ENCODE measurements at regions not wholly inside any gene's neighbourhood (a gene's known extent, or its start where the extent isn't known, plus 50 kb on each side); places are given as distances from the start of the nearest gene placed in this dataset.

GRCh38 chr21:24824209-24824608 is 783.1 kb downstream of the MRPL39 start:
- TF ChIP-seq CTCF (IDR thresholded peaks at IDR 0.05; ENCODE audit: low read depth, low read length): no peak
- DNase-seq (ENCODE audit: extremely low read depth, low read depth): no peak

GRCh38 chr21:24823247-24823646 is 784.0 kb downstream of the MRPL39 start:
- no peak for TF ChIP-seq CTCF (IDR thresholded peaks at IDR 0.05; ENCODE audit: low read depth, low read length)
- no peak for DNase-seq (ENCODE audit: extremely low read depth, low read depth)

- no peak for TF ChIP-seq CTCF (IDR thresholded peaks at IDR 0.05; ENCODE audit: low read depth, low read length)
- no peak for DNase-seq (ENCODE audit: extremely low read depth, low read depth)
Measured at GRCh38 chr21:24785033-24785432, 822.2 kb downstream of the MRPL39 start.

GRCh38 chr21:24781146-24781545 is 826.1 kb downstream of the MRPL39 start:
- TF ChIP-seq CTCF (IDR thresholded peaks at IDR 0.05; ENCODE audit: low read depth, low read length): no peak

GRCh38 chr21:24759348-24760075 is 847.8 kb downstream of the MRPL39 start:
- no peak for DNase-seq (ENCODE audit: extremely low read depth, low read depth)

More at GRCh38 chr21:24781146-24781545, 826.1 kb downstream of the MRPL39 start:
- DNase-seq (ENCODE audit: extremely low read depth, low read depth): no peak

GRCh38 chr21:24738063-24738462 is 869.2 kb downstream of the MRPL39 start:
- no peak for TF ChIP-seq CTCF (IDR thresholded peaks at IDR 0.05; ENCODE audit: low read depth, low read length)
- DNase-seq (ENCODE audit: extremely low read depth, low read depth): no peak

More at GRCh38 chr21:24759348-24760075, 847.8 kb downstream of the MRPL39 start:
- TF ChIP-seq CTCF (IDR thresholded peaks at IDR 0.05; ENCODE audit: low read depth, low read length): no peak

GRCh38 chr21:24737296-24737850 is 869.9 kb downstream of the MRPL39 start:
- TF ChIP-seq CTCF (IDR thresholded peaks at IDR 0.05; ENCODE audit: low read depth, low read length): no peak
- no peak for DNase-seq (ENCODE audit: extremely low read depth, low read depth)

Measured in AG09319 (cell line).